ENCODE measurements at regions not wholly inside any gene's neighbourhood (a gene's known extent, or its start where the extent isn't known, plus 50 kb on each side); places are given as distances from the start of the nearest gene placed in this dataset.

DNA sequence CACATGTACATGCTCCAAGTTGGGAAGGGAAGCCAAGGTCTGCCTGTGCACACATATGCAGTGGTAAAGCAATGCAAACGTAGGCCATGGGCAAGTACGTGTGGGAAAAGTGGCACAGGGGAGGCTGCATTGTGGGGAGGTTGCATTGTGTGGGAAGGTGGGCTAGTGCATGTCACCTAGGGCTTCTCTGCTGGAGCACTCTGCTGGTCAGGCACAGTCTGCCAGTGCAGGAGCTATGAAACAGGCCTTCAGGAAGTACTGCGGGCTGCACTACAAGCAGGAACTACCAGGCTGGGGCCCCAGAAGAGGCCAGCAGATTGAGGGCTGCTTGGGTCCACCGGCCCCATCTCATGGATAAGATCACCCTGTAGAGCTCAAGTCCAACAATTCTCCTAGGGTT is 1694.6 kb upstream of the CDH6 start:
- TF ChIP-seq, protein P1, sequence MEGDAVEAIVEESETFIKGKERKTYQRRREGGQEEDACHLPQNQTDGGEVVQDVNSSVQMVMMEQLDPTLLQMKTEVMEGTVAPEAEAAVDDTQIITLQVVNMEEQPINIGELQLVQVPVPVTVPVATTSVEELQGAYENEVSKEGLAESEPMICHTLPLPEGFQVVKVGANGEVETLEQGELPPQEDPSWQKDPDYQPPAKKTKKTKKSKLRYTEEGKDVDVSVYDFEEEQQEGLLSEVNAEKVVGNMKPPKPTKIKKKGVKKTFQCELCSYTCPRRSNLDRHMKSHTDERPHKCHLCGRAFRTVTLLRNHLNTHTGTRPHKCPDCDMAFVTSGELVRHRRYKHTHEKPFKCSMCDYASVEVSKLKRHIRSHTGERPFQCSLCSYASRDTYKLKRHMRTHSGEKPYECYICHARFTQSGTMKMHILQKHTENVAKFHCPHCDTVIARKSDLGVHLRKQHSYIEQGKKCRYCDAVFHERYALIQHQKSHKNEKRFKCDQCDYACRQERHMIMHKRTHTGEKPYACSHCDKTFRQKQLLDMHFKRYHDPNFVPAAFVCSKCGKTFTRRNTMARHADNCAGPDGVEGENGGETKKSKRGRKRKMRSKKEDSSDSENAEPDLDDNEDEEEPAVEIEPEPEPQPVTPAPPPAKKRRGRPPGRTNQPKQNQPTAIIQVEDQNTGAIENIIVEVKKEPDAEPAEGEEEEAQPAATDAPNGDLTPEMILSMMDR (conservative IDR thresholded peaks at IDR 0.05 in 1 of 2, IDR thresholded peaks at IDR 0.05 in 1 of 2; ENCODE audit: low read depth in 1 of 2, low read length in 2 of 2): no peak
- TF ChIP-seq EZH2 (IDR thresholded peaks at IDR 0.05; ENCODE audit: low read length, missing control alignments): no peak

All from fibroblast of lung (primary cell).